HG03575 (cell line): ENCODE measurements at regions not wholly inside any gene's neighbourhood (a gene's known extent, or its start where the extent isn't known, plus 50 kb on each side); places are given as distances from the start of the nearest gene placed in this dataset.
"Not testable (repeated sequence)": the region's sequence is repeated elsewhere in the genome, so short reads cannot be mapped to it uniquely, and the experiment has no call there.

ENCODE experiments used
- ATAC-seq: cut with Tn5 transposase; IDR thresholded peaks from one replicate; pipeline ENCODE4 v1.9.1; 2021; ENCODE audit not compliant: unreplicated experiment, insufficient number of reproducible peaks, low FRiP score; ENCODE audit errors: extremely low read depth

GRCh38 chr3:22349215-22349851 is 598.3 kb upstream of the ZNF385D start:
- ATAC-seq: no peak

GRCh38 chr3:22351806-22352205 is 600.8 kb upstream of the ZNF385D start:
- ATAC-seq: no peak

GRCh38 chr3:22353126-22353525 is 602.1 kb upstream of the ZNF385D start:
- ATAC-seq: no peak

- ATAC-seq: no peak
Measured at GRCh38 chr3:22358334-22358733, 607.3 kb upstream of the ZNF385D start.

- no peak for ATAC-seq
Measured at GRCh38 chr3:22360164-22360563, 609.2 kb upstream of the ZNF385D start.

- no peak for ATAC-seq
Measured at GRCh38 chr3:22360970-22361369, 610.0 kb upstream of the ZNF385D start.

GRCh38 chr3:22361521-22361920 is 610.5 kb upstream of the ZNF385D start:
- ATAC-seq: no peak

- ATAC-seq: no peak
Measured at GRCh38 chr3:22364851-22365250, 613.8 kb upstream of the ZNF385D start.

- no peak for ATAC-seq
Measured at GRCh38 chr3:22366781-22367180, 615.8 kb upstream of the ZNF385D start.

- no peak for ATAC-seq
Measured at GRCh38 chr3:22371036-22371435, 620.0 kb upstream of the ZNF385D start.

GRCh38 chr3:22371607-22372291 is 620.7 kb upstream of the ZNF385D start:
- no peak for ATAC-seq

GRCh38 chr3:22372292-22373062 is 621.5 kb upstream of the ZNF385D start:
- no peak for ATAC-seq

- no peak for ATAC-seq
Measured at GRCh38 chr3:22373182-22373581, 622.2 kb upstream of the ZNF385D start.

- no peak for ATAC-seq
Measured at GRCh38 chr3:22373827-22374226, 622.8 kb upstream of the ZNF385D start.

GRCh38 chr3:22377421-22377820 is 626.4 kb upstream of the ZNF385D start:
- no peak for ATAC-seq

GRCh38 chr3:22378869-22379268 is 627.9 kb upstream of the ZNF385D start:
- no peak for ATAC-seq

- no peak for ATAC-seq
Measured at GRCh38 chr3:22380253-22380652, 629.2 kb upstream of the ZNF385D start.

- ATAC-seq: not testable (repeated sequence)
Measured at GRCh38 chr3:22381564-22381963, 630.6 kb upstream of the ZNF385D start.

GRCh38 chr3:22383285-22383684 is 632.3 kb upstream of the ZNF385D start:
- no peak for ATAC-seq

GRCh38 chr3:22386107-22386506 is 635.1 kb upstream of the ZNF385D start:
- no peak for ATAC-seq
